ENCODE measurements at regions not wholly inside any gene's neighbourhood (a gene's known extent, or its start where the extent isn't known, plus 50 kb on each side); places are given as distances from the start of the nearest gene placed in this dataset.
"Not testable (repeated sequence)": the region's sequence is repeated elsewhere in the genome, so short reads cannot be mapped to it uniquely, and the experiment has no call there.

- no peaks in the 10 kb centered on the region for H3K27me3 ChIP-seq (ENCODE audit: control insufficient read depth, insufficient read depth, low read length)
- no peaks in the 10 kb centered on the region for H3K36me3 ChIP-seq (ENCODE audit: control insufficient read depth, insufficient read depth, low read length)
- H3K9me3 ChIP-seq (ENCODE audit: control insufficient read depth, insufficient read depth, low read length): no peaks in the 10 kb centered on the region
- H3K4me3 ChIP-seq (ENCODE audit: low read depth, low read length): no peak overlapping the region
- H3K27ac ChIP-seq (ENCODE audit: low read depth, low read length): no peak overlapping the region
- no peaks in the 10 kb centered on the region for H3K4me1 ChIP-seq (ENCODE audit: control insufficient read depth, insufficient read depth, low read length)
- DNase-seq (ENCODE audit: low read depth in 4 of 6, low spot score in 6 of 6): no peak
- 85% methylated on average over 6 of the region's 12 CpGs for WGBS (ENCODE audit: insufficient coverage)
Measured at GRCh38 chr15:62509395-62509958, 344.4 kb upstream of the C2CD4B start.

- no CpG with 5 or more reads among the region's 4 CpGs for WGBS (ENCODE audit: insufficient coverage)
- Histone ChIP-seq H3K4me3 (ENCODE audit: low read depth, low read length) (no peak overlapping the region), H3K27ac (ENCODE audit: low read depth, low read length) (no peak overlapping the region), H3K4me1 (ENCODE audit: control insufficient read depth, insufficient read depth, low read length) (no peaks in the 10 kb centered on the region), H3K9me3 (ENCODE audit: control insufficient read depth, insufficient read depth, low read length) (no peaks in the 10 kb centered on the region), H3K36me3 (ENCODE audit: control insufficient read depth, insufficient read depth, low read length) (no peaks in the 10 kb centered on the region), H3K27me3 (ENCODE audit: control insufficient read depth, insufficient read depth, low read length) (no peaks in the 10 kb centered on the region)
- DNase-seq (ENCODE audit: low read depth in 4 of 6, low spot score in 6 of 6): no peak
Measured at GRCh38 chr15:62510791-62511190, 345.7 kb upstream of the C2CD4B start.

DNA sequence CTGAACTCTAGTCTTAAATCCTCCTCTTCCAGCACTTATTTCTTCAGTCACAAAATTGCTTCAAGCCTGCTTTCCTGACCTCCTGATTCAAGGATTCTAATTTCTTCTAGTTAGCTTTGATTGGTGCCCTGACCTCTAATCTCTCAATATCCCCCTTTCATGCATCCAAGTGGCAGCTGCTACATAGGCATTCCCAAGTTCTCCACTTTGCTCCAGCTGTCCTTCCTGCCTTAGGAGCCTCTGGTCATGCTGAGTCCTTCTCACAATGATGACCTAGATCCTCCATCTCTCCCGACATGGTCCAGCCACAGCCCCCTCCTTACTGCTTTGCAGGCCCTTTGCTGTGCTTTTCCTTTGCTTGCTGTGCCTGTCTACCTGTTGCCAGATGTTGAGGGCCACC is 347.8 kb upstream of the C2CD4B start:
- no peak for DNase-seq (ENCODE audit: low read depth in 4 of 6, low spot score in 6 of 6)
- 91% methylated on average over 1 of the region's 1 CpG for WGBS (ENCODE audit: insufficient coverage)
- Histone ChIP-seq H3K27ac (ENCODE audit: low read depth, low read length) (no peak overlapping the region), H3K4me1 (ENCODE audit: control insufficient read depth, insufficient read depth, low read length) (no peaks in the 10 kb centered on the region), H3K36me3 (ENCODE audit: control insufficient read depth, insufficient read depth, low read length) (no peaks in the 10 kb centered on the region), H3K9me3 (ENCODE audit: control insufficient read depth, insufficient read depth, low read length) (no peaks in the 10 kb centered on the region), H3K27me3 (ENCODE audit: control insufficient read depth, insufficient read depth, low read length) (no peaks in the 10 kb centered on the region), H3K4me3 (ENCODE audit: low read depth, low read length) (no peak overlapping the region)

GRCh38 chr15:62513893-62514292 is 348.8 kb upstream of the C2CD4B start:
- no CpG with 5 or more reads among the region's 4 CpGs for WGBS (ENCODE audit: insufficient coverage)
- Histone ChIP-seq H3K27me3 (ENCODE audit: control insufficient read depth, insufficient read depth, low read length) (no peaks in the 10 kb centered on the region), H3K4me3 (ENCODE audit: low read depth, low read length) (no peak overlapping the region), H3K4me1 (ENCODE audit: control insufficient read depth, insufficient read depth, low read length) (no peaks in the 10 kb centered on the region), H3K36me3 (ENCODE audit: control insufficient read depth, insufficient read depth, low read length) (no peaks in the 10 kb centered on the region), H3K27ac (ENCODE audit: low read depth, low read length) (no peak overlapping the region), H3K9me3 (ENCODE audit: control insufficient read depth, insufficient read depth, low read length) (no peaks in the 10 kb centered on the region)
- no peak for DNase-seq (ENCODE audit: low read depth in 4 of 6, low spot score in 6 of 6)

DNA sequence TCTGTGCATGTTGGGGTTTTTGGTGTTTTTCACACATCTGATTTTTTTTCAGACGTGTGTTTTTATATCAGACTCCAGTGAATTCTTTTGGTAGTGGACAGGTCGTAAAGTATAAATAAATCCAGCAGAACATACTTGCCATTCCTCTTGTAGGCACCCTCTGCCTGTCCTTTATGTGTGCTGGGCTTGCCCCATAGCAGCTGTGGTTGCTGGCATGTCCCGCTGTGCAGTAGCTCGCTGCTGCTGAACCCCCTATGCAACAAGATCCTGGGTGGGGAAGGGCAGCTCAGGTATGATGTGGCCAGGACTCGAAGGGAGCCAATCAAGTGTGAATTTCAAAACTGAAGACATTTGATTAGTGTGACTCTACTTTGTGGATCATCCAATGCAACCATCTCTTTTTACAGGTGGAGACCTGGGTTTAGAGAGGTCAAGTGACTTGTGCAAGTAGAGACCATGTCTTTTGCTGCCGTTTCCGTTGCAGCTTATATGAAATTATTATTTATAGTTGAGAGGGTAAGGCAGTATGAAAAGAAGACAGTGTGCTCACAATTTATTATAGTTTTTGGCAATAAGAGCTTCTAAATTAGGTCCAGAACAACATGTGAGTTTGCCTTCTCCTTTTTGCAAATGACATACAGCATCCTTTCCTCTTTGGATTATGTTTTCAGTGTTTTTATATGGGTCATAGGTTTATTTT is 350.8 kb upstream of the C2CD4B start:
- Histone ChIP-seq H3K36me3 (ENCODE audit: control insufficient read depth, insufficient read depth, low read length) (no peaks in the 10 kb centered on the region), H3K4me3 (ENCODE audit: low read depth, low read length) (no peak overlapping the region), H3K4me1 (ENCODE audit: control insufficient read depth, insufficient read depth, low read length) (no peaks in the 10 kb centered on the region), H3K9me3 (ENCODE audit: control insufficient read depth, insufficient read depth, low read length) (no peaks in the 10 kb centered on the region), H3K27me3 (ENCODE audit: control insufficient read depth, insufficient read depth, low read length) (no peaks in the 10 kb centered on the region), H3K27ac (ENCODE audit: low read depth, low read length) (no peak overlapping the region)
- 87% methylated on average over 4 of the region's 7 CpGs for WGBS (ENCODE audit: insufficient coverage)
- DNase-seq (ENCODE audit: low read depth in 4 of 6, low spot score in 6 of 6): no peak

DNA sequence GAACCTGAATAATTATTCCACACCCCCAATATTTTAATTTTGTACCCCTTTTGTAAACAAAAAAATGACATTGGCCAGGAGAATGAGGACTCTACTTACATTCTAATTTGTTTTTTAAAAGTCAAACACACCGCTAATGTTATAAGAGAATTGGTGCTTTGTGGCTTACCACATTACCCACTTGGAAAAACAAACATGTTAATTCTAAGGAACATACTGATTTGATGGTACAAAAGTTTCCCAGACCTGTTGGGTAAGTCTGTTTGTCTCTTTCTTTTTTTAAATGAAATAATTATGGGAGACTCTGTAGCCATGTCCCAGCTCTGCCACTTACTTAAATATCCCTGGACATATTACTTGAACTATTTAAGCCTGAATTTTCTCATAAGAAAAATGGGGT is 352.5 kb upstream of the C2CD4B start:
- DNase-seq (ENCODE audit: low read depth in 4 of 6, low spot score in 6 of 6): no peak
- no CpG with 5 or more reads among the region's 1 CpG for WGBS (ENCODE audit: insufficient coverage)
- Histone ChIP-seq H3K4me1 (ENCODE audit: control insufficient read depth, insufficient read depth, low read length) (peaks cover 3% of the 10 kb centered on the region), H3K36me3 (ENCODE audit: control insufficient read depth, insufficient read depth, low read length) (no peaks in the 10 kb centered on the region), H3K27me3 (ENCODE audit: control insufficient read depth, insufficient read depth, low read length) (no peaks in the 10 kb centered on the region), H3K9me3 (ENCODE audit: control insufficient read depth, insufficient read depth, low read length) (no peaks in the 10 kb centered on the region), H3K4me3 (ENCODE audit: low read depth, low read length) (no peak overlapping the region), H3K27ac (ENCODE audit: low read depth, low read length) (no peak overlapping the region)

DNA sequence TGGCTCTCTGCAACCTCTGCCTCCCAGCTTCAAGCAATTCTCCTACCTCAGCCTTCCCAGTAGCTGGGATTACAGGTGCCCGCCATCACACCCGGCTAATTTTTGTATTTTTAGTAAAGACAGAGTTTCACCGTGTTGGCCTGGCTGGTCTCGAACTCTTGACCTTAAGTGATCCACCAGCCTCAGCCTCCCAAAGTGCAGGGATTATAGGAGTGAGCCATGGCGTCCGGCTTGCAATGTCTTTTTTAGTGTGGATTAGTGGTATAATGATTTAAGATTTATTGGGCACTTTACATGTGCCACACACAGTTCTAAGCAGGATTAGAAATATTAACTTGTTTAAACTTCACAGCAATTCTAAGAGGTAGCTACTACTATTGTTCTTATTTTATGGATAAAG is 353.6 kb upstream of the C2CD4B start:
- not testable (repeated sequence) for H3K36me3 ChIP-seq (ENCODE audit: control insufficient read depth, insufficient read depth, low read length); H3K27ac ChIP-seq (ENCODE audit: low read depth, low read length); H3K4me1 ChIP-seq (ENCODE audit: control insufficient read depth, insufficient read depth, low read length); H3K27me3 ChIP-seq (ENCODE audit: control insufficient read depth, insufficient read depth, low read length); DNase-seq (ENCODE audit: low read depth in 4 of 6, low spot score in 6 of 6); H3K9me3 ChIP-seq (ENCODE audit: control insufficient read depth, insufficient read depth, low read length); H3K4me3 ChIP-seq (ENCODE audit: low read depth, low read length)
- 80% methylated on average over 1 of the region's 6 CpGs for WGBS (ENCODE audit: insufficient coverage)

GRCh38 chr15:62519900-62520299 is 354.8 kb upstream of the C2CD4B start:
- Histone ChIP-seq H3K36me3 (ENCODE audit: control insufficient read depth, insufficient read depth, low read length) (no peaks in the 10 kb centered on the region), H3K4me1 (ENCODE audit: control insufficient read depth, insufficient read depth, low read length) (peaks cover 3% of the 10 kb centered on the region), H3K9me3 (ENCODE audit: control insufficient read depth, insufficient read depth, low read length) (no peaks in the 10 kb centered on the region), H3K27ac (ENCODE audit: low read depth, low read length) (no peak overlapping the region), H3K27me3 (ENCODE audit: control insufficient read depth, insufficient read depth, low read length) (no peaks in the 10 kb centered on the region), H3K4me3 (ENCODE audit: low read depth, low read length) (no peak overlapping the region)
- WGBS (ENCODE audit: insufficient coverage): no CpG with 5 or more reads among the region's 4 CpGs
- no peak for DNase-seq (ENCODE audit: low read depth in 4 of 6, low spot score in 6 of 6)

- Histone ChIP-seq H3K4me3 (ENCODE audit: low read depth, low read length) (no peak overlapping the region), H3K36me3 (ENCODE audit: control insufficient read depth, insufficient read depth, low read length) (no peaks in the 10 kb centered on the region), H3K9me3 (ENCODE audit: control insufficient read depth, insufficient read depth, low read length) (no peaks in the 10 kb centered on the region), H3K27me3 (ENCODE audit: control insufficient read depth, insufficient read depth, low read length) (no peaks in the 10 kb centered on the region), H3K4me1 (ENCODE audit: control insufficient read depth, insufficient read depth, low read length) (peaks cover 3% of the 10 kb centered on the region), H3K27ac (ENCODE audit: low read depth, low read length) (no peak overlapping the region)
- no peak for DNase-seq (ENCODE audit: low read depth in 4 of 6, low spot score in 6 of 6)
- WGBS (ENCODE audit: insufficient coverage): no CpG with 5 or more reads among the region's 2 CpGs
Measured at GRCh38 chr15:62520887-62521286, 355.8 kb upstream of the C2CD4B start.

GRCh38 chr15:62521396-62521795 is 356.3 kb upstream of the C2CD4B start:
- H3K9me3 ChIP-seq (ENCODE audit: control insufficient read depth, insufficient read depth, low read length): no peaks in the 10 kb centered on the region
- H3K27ac ChIP-seq (ENCODE audit: low read depth, low read length): no peak overlapping the region
- H3K36me3 ChIP-seq (ENCODE audit: control insufficient read depth, insufficient read depth, low read length): no peaks in the 10 kb centered on the region
- H3K4me3 ChIP-seq (ENCODE audit: low read depth, low read length): no peak overlapping the region
- H3K27me3 ChIP-seq (ENCODE audit: control insufficient read depth, insufficient read depth, low read length): no peaks in the 10 kb centered on the region
- WGBS (ENCODE audit: insufficient coverage): no CpG with 5 or more reads among the region's 2 CpGs
- no peak for DNase-seq (ENCODE audit: low read depth in 4 of 6, low spot score in 6 of 6)
- peaks cover 3% of the 10 kb centered on the region for H3K4me1 ChIP-seq (ENCODE audit: control insufficient read depth, insufficient read depth, low read length)
